Fibroblast of skin of right quadriceps (primary cell): ENCODE measurements at regions not wholly inside any gene's neighbourhood (a gene's known extent, or its start where the extent isn't known, plus 50 kb on each side); places are given as distances from the start of the nearest gene placed in this dataset.
A peak's percentile ranks its signal among the peaks of the same experiment; 100 is the strongest.

Experiments
- DNase-seq: peaks from one replicate; pipeline ENCODE4 v3.0.0-alpha.2; 2013

DNA sequence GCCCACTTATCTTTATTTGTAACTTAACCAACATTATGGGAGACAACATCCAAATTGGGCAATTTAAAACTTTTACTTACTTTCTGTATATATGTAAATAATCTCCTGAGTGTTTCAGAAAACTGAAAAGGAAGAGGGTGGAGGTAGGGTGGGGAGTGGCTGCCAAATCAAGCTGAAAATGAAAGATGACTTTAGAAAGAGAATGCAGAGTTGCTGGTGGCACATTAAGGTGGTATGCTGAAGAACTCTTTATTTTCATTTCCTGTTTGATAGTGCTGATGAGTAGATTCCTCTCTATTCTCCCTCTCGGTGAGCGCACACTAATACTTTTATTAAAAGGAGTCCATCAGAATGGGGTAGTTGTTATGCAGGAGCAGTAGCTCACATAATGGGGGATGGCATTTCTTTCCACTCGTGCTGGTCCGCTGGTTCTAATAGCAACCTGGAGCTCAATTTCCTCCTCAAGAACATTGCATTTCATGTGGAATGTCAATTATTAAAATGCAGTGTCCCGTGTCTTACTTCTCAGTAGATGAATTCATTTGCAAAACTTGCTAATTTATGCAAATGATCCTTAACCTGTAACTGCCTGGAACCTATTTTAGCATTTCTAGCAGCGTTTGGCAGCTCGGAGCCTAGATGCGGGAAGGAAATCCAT is 466.9 kb upstream of the HNRNPA3 start:
- no peak for DNase-seq

DNA sequence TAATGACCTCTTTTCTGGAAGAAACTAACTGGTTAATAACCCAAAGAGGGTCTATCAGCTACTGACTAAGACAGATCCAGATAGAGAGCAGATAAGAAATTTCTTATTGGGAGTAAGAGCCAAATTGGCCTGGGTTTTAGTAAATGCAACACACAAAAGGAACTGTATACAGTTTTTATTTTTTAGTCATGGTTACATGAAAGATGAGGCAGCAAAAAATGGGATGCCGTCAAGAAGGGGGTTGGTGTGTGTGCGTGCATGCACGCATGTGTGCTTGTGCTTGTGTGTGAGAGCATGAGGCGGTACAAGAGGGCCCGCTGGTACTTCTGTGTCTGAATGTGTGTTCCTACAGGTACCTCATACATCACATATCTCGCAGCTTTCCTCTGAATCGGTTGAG is 466.2 kb upstream of the HNRNPA3 start:
- no peak for DNase-seq

DNA sequence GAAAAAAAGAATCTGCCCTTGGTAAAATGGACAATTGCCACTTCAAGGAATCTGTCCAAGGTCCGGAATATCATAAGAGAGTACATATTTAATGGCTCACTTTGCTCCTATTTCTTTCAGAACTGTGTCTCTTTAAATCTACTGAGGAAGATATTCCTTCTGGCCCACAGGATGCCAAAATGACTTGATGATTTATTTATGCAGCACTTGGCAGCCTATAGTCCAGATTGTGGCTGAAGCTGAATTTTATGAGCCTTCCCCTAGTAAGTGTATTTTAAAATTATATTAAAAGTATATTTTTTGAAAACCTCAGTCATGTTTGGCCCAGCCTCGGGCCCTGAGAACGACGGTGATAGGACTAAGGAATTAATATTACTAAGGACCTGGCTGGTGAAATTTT is 465.1 kb upstream of the HNRNPA3 start:
- DNase-seq = peak; percentile 29

GRCh38 chr2:176747928-176748327 is 464.7 kb upstream of the HNRNPA3 start:
- no peak for DNase-seq

- no peak for DNase-seq
These were observed 463.9 kb upstream of the HNRNPA3 start for GRCh38 chr2:176748662-176749061.

GRCh38 chr2:176751314-176752227 is 461.0 kb upstream of the HNRNPA3 start:
- DNase-seq = no peak

GRCh38 chr2:176752295-176752694 is 460.3 kb upstream of the HNRNPA3 start:
- DNase-seq = no peak

DNA sequence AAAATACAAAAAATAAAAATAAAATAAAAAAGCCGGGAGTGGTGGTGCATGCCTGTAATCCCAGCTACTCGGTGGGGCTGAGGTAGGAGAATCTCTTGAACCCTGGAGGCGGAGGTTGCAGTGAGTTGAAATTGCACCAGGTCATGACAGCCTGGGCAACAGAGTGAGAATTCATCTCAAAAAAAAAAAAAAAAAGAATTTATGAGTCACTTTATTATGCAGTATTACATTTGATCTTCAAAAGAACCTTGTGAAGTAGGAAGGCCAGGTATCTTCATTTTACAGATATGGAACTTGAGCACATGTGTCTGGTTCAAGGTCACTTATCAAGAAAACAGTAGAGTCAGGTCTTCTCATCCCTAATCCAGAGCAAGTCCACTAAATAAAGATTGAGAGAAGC is 459.4 kb upstream of the HNRNPA3 start:
- no peak for DNase-seq

DNA sequence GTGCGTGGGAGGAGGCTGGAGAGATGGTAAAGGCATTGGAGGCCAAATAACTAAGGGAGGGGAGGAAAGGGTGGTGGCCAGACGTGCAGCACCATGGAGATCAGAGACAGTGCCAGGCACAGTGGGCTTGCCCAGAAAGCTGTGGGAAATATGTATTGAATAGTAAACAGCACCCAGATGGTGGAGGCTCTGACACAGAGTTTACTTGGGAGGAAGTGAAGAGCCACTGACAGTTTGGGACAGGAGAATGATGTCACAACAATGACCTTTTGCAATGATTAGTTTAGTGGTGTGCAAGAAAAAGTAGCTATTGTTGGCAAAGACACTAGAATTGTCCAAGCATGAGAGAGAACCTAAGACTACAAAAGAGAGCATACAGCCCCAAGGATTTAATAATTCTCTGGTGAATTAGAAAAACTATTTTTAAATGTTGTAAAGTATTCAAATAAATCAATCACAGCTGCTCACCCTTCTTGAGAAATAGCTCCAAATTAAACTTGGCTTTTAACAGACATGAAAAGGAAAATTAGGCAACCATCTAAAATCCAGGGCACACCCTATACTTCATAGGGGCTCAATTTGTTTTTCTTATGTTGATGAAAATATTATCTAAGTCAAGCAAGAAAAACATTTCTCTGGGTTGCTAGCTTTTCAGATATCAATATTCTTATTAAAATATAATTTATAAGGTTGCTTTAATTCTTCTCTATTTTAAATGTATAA is 458.7 kb upstream of the HNRNPA3 start:
- peak; percentile 19 for DNase-seq

- DNase-seq = no peak
These were observed 457.0 kb upstream of the HNRNPA3 start for GRCh38 chr2:176755537-176756135.

DNA sequence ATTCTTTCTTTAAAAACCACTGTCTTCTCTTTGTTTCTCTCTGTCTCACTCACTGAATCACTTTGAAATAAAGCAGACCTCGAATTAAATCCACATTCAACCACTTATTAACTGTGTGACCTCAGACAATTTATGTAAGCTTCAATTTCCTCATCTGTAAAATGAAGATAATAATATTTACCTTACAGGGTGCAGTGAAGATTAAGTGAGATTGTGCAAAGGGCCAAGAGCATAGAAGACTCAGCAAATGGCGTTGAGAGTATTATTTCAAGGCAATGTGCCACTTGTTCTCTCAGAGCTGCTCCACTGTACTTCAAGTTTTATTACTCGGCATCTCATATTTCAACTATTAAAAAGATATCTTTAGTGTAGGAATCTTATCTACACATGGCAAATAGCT is 454.2 kb upstream of the HNRNPA3 start:
- no peak for DNase-seq

DNA sequence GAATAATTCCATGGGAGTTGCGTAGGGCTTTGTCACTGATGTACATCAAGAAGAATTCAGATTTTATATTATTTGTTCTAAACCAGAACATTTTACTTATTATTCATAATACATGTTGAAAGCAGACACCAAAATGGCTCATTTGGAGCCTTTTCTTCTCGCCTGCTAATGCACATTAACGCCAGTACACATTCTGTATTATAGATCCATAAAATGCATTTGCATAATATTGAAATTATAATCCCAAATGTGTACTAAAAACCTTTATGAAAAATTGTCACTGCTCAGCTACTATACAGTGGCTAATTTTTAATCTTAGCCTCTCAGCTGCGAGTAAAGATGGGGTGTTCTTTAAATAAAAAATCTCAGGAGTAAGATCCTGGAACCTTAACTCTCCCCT is 452.2 kb upstream of the HNRNPA3 start:
- no peak for DNase-seq

GRCh38 chr2:176763130-176763529 is 449.5 kb upstream of the HNRNPA3 start:
- peak; percentile 74 for DNase-seq

GRCh38 chr2:176763851-176764404 is 448.7 kb upstream of the HNRNPA3 start:
- no peak for DNase-seq

GRCh38 chr2:176764921-176765320 is 447.7 kb upstream of the HNRNPA3 start:
- DNase-seq = no peak

DNA sequence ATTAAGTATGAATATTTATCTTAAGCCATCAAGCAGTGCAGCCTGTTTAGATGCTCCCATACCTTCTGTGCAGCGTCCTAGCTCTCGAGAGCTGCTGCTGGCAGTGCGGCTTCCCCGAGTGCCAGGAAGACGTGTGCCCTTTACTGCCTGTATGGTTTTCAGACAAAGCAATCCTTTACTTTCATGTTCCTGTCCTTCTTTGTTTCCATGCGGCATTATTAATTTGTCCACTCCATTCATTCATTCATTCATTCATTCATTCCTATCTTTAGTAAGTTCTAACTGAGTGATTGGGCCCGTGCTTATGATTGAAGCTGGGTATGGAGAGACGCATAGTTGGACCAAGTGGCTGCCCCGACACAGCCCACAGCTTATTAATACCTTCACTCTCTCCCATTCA is 446.6 kb upstream of the HNRNPA3 start:
- no peak for DNase-seq

DNA sequence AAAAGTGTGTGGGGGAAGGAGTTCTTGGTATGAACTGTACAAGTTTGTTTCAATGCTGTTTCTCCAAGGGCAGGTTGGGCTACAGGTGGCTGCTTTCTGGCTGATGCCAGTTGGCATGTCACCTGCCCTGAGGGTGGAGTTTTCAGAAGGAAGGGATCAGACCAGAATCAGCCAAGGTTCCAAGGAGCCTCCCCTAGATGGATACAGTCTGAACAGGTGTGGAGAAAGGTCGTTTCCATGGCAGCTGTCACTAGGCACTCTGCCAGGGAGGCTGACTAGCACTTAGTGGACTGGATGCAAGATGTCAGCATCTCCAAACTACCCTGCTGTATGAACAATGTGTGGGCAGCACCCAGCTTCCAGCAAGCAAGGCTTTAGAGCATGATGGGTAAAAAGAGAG is 444.4 kb upstream of the HNRNPA3 start:
- DNase-seq = no peak

DNA sequence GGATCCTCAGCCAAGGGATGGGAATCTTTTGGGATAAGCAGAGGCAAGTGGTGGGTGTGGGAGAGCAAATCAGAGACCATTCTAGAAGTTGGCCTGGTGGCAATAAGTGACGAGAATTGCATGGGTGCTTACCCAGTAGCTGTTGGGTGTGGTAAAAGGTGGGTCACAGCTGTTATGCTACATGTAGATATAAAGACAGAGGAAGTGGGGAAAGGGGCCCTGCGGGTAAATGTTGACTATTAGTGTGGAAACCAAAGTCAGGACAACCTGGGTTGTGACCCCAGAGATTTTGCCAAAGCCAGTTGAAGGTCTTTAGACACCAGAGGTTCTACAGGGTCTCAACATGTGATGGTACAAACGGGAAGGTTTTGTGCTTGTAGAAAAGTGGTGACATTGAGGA is 443.6 kb upstream of the HNRNPA3 start:
- no peak for DNase-seq

DNA sequence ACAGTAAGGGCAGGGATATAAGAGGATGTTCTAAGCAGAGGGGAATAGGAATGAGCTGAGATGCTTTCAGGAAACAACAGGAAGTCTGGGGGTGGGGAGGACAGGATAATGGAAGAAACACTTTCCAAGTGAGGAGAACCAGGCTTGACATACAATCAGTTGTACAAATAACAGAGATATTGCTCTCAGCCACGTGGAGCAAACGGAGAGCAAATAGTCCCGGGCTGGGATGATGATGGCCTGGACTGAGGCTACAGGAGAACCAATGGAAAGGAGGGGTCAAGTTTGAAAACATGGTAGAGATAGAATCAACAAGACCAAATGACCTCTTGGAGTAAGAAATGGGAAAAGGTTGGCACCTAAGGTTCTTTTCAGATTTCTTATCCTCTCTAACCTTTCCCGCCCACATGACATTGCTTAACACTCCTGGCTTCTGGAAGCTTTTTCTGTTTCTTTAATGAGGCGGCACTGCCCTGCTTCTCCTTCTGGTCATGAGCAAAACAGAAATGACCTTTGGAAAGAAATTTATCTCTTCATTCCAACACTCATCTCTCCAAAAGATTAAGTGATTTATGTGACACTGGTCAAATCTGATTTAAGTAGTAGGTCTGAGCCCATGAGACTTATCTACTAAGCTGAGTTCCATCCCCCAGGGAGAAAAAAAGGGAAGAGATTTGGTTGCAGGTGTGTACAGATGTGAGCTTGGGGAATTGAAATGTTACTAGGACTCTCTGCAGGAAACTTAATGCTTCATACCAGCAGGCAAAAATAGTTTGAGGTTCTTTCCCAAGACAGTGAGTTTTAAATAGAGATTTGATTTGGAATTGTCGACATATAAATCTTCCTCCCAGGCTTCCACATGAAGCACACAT is 442.9 kb upstream of the HNRNPA3 start:
- no peak for DNase-seq

DNA sequence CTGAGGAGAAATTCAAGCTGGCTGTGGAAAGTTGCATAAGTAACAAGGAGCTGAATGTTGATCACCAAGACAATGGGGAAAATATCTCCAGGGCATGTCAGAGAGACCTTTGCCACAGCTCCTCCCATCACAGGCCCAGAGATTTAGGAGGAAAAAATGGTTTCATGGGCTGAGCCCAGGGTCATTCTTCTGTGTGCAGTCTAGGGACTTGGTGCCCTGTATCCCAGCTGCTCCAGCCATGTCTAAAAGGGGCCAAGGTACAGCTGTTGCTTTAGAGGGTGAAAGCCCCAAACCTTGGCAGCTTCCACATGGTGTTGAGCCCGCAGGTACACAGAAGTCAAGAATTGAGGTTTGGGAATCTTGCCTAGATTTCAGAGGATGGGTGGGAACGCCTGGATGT is 439.8 kb upstream of the HNRNPA3 start:
- no peak for DNase-seq

DNA sequence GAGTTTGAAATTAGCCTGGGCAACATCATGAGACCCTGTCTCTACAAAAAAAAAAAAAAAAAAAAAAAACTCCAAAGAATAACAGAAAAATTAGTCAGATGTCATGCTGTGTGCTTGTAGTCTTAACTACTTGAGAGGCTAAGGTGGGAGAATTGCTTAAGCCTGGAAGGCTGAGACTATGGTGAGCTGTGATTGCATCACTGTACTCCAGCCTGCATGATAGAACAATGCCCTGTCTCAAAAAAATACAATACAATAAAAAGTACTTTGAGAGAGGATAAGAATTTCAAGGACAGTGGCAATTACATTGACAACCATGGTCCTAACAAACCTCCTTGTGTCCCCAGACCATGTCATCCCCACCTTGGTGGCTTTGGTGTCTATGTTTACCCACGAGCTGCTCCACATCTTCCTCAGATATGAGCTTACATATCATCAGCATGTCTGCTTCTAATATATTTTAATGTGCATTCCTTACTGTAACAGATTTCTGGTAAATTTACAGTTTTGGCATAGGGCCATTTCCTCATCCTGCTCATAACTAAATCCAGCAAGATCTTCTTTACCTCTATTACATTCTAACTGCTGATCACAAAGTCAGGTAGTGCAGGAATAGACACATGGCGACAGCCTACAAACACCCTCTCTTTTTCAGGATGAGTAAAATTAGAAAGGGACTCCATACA is 437.7 kb upstream of the HNRNPA3 start:
- DNase-seq = peak; percentile 71
